ENCODE measurements at regions not wholly inside any gene's neighbourhood (a gene's known extent, or its start where the extent isn't known, plus 50 kb on each side); places are given as distances from the start of the nearest gene placed in this dataset.

DNA sequence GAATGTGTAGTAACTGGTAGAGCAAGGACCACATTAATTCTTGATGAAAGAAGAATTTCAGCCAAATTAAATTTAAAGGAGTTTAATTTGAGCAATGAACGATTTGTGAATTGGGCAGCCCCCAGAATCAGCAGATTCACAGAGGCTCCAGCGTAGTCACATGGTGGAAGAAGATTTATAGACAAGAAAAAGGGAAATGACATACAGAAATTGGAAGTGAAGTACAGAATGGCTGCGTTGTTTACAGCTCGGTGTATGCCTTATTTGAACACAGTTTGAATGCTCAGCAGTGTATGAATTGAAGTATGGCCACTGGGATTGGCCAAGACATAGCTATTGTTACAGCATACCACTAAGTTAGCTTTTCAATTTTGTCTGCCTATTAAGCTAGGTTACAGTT is 173.6 kb upstream of the ARG1 start:
- Histone ChIP-seq H4K20me1 (ENCODE audit: insufficient read depth, low read length) (no peaks in the 10 kb centered on the region), H2AFZ (ENCODE audit: low read length) (no peak overlapping the region), H3K9me2 (ENCODE audit: low read depth, low read length) (no peaks in the 10 kb centered on the region), H3K27ac (ENCODE audit: low read depth, low read length, poor library complexity, severe bottlenecking) (no peak overlapping the region), H3K4me2 (ENCODE audit: low read length) (no peak overlapping the region), H3K9ac (ENCODE audit: low read length) (no peak overlapping the region), H3K79me2 (ENCODE audit: insufficient read depth, low read length) (no peaks in the 10 kb centered on the region), H3K36me3 (ENCODE audit: insufficient read depth, low read length) (no peaks in the 10 kb centered on the region), H3K4me3 (ENCODE audit: low read depth, low read length, poor library complexity, severe bottlenecking) (no peak overlapping the region), H3K9me3 (ENCODE audit: low read length) (no peaks in the 10 kb centered on the region), H3K4me1 (ENCODE audit: insufficient read depth, low read length, severe bottlenecking) (no peaks in the 10 kb centered on the region), H3F3A (ENCODE audit: insufficient read depth, low read length) (no peaks in the 10 kb centered on the region), H3K27me3 (ENCODE audit: insufficient read depth, low read length) (no peaks in the 10 kb centered on the region)
- no peak for TF ChIP-seq EZH2 (IDR thresholded peaks at IDR 0.05; ENCODE audit: borderline replicate concordance, low read length)
- TF ChIP-seq, protein P1, sequence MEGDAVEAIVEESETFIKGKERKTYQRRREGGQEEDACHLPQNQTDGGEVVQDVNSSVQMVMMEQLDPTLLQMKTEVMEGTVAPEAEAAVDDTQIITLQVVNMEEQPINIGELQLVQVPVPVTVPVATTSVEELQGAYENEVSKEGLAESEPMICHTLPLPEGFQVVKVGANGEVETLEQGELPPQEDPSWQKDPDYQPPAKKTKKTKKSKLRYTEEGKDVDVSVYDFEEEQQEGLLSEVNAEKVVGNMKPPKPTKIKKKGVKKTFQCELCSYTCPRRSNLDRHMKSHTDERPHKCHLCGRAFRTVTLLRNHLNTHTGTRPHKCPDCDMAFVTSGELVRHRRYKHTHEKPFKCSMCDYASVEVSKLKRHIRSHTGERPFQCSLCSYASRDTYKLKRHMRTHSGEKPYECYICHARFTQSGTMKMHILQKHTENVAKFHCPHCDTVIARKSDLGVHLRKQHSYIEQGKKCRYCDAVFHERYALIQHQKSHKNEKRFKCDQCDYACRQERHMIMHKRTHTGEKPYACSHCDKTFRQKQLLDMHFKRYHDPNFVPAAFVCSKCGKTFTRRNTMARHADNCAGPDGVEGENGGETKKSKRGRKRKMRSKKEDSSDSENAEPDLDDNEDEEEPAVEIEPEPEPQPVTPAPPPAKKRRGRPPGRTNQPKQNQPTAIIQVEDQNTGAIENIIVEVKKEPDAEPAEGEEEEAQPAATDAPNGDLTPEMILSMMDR (IDR thresholded peaks at IDR 0.05; ENCODE audit: low read length): no peak

- Histone ChIP-seq H3K36me3 (ENCODE audit: insufficient read depth, low read length) (no peaks in the 10 kb centered on the region), H3K27ac (ENCODE audit: low read depth, low read length, poor library complexity, severe bottlenecking) (no peak overlapping the region), H3K9me3 (ENCODE audit: low read length) (no peaks in the 10 kb centered on the region), H3K79me2 (ENCODE audit: insufficient read depth, low read length) (no peaks in the 10 kb centered on the region), H4K20me1 (ENCODE audit: insufficient read depth, low read length) (no peaks in the 10 kb centered on the region), H3K27me3 (ENCODE audit: insufficient read depth, low read length) (no peaks in the 10 kb centered on the region), H2AFZ (ENCODE audit: low read length) (no peak overlapping the region), H3K9ac (ENCODE audit: low read length) (no peak overlapping the region), H3K4me3 (ENCODE audit: low read depth, low read length, poor library complexity, severe bottlenecking) (no peak overlapping the region), H3F3A (ENCODE audit: insufficient read depth, low read length) (no peaks in the 10 kb centered on the region), H3K4me2 (ENCODE audit: low read length) (no peak overlapping the region), H3K9me2 (ENCODE audit: low read depth, low read length) (no peaks in the 10 kb centered on the region), H3K4me1 (ENCODE audit: insufficient read depth, low read length, severe bottlenecking) (no peaks in the 10 kb centered on the region)
- TF ChIP-seq EZH2 (IDR thresholded peaks at IDR 0.05; ENCODE audit: borderline replicate concordance, low read length): no peak
- TF ChIP-seq, protein P1 (IDR thresholded peaks at IDR 0.05; ENCODE audit: low read length): no peak
These were observed 172.8 kb upstream of the ARG1 start for GRCh38 chr6:131400054-131400778.

- Histone ChIP-seq H3K4me2 (ENCODE audit: low read length) (no peak overlapping the region), H4K20me1 (ENCODE audit: insufficient read depth, low read length) (no peaks in the 10 kb centered on the region), H3K36me3 (ENCODE audit: insufficient read depth, low read length) (no peaks in the 10 kb centered on the region), H3K27me3 (ENCODE audit: insufficient read depth, low read length) (no peaks in the 10 kb centered on the region), H3K9me2 (ENCODE audit: low read depth, low read length) (no peaks in the 10 kb centered on the region), H3F3A (ENCODE audit: insufficient read depth, low read length) (no peaks in the 10 kb centered on the region), H3K4me3 (ENCODE audit: low read depth, low read length, poor library complexity, severe bottlenecking) (no peak overlapping the region), H3K4me1 (ENCODE audit: insufficient read depth, low read length, severe bottlenecking) (no peaks in the 10 kb centered on the region), H2AFZ (ENCODE audit: low read length) (no peak overlapping the region), H3K79me2 (ENCODE audit: insufficient read depth, low read length) (no peaks in the 10 kb centered on the region), H3K27ac (ENCODE audit: low read depth, low read length, poor library complexity, severe bottlenecking) (no peak overlapping the region), H3K9ac (ENCODE audit: low read length) (no peak overlapping the region), H3K9me3 (ENCODE audit: low read length) (no peaks in the 10 kb centered on the region)
- TF ChIP-seq EZH2 (IDR thresholded peaks at IDR 0.05; ENCODE audit: borderline replicate concordance, low read length): no peak
- TF ChIP-seq, protein P1 (IDR thresholded peaks at IDR 0.05; ENCODE audit: low read length): no peak
These were observed 172.1 kb upstream of the ARG1 start for GRCh38 chr6:131400779-131401496.

All from OCI-LY1 (cell line).